ENCODE measurements at regions not wholly inside any gene's neighbourhood (a gene's known extent, or its start where the extent isn't known, plus 50 kb on each side); places are given as distances from the start of the nearest gene placed in this dataset.
"Not testable (repeated sequence)": the region's sequence is repeated elsewhere in the genome, so short reads cannot be mapped to it uniquely, and the experiment has no call there.

DNA sequence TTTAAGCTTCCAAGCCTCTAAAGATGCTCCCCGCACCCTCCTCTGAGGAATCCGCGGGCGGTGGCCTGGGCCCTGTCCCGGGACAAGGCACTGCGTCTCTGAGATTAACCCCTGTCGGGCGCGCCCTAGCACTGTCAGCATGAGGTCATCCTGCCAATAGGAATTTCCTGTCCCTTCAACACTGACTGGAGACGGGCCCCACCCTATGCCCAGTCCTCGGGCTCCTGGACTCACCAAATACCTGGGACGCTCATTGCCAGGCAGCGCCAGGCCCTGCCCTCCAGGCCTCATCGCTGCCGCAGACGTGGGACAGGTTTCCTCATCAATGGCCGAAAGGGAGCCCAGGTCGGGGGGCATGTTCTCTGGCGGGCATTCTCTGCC is 67.6 kb upstream of the SH3GL3 start:
- H3K9ac ChIP-seq (ENCODE audit: low read length): no peak overlapping the region
- H3K27me3 ChIP-seq (ENCODE audit: control insufficient read depth, insufficient read depth, low read length): peaks cover 12% of the 10 kb centered on the region
- no peak overlapping the region for H3K4me3 ChIP-seq (ENCODE audit: low read length)

DNA sequence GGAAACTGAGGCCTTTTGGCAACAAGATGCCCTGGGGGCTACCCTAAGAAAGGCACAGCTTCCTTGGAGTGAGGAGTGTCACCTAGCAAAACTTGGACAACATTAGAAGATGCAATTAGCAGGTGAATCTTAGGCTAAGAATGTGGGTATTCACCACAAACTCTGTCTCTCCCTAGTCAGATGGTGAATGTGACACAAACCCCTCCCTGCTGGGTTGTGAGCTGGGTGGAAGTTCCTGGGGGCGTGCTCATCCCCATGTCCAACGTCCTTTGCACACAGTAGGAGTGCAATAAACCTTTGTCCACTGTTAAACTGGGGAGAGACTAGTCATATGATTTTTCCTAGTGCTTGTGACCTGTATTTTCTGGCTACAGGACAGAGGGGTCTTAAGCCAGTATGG is 67.1 kb upstream of the SH3GL3 start:
- Histone ChIP-seq H3K4me1 (ENCODE audit: control insufficient read depth, insufficient read depth, low read length) (no peaks in the 10 kb centered on the region), H3K27ac (ENCODE audit: low read depth, low read length) (no peak overlapping the region), H3K9ac (ENCODE audit: low read length) (no peak overlapping the region), H3K36me3 (ENCODE audit: control insufficient read depth, insufficient read depth, low read length) (no peaks in the 10 kb centered on the region), H3K27me3 (ENCODE audit: control insufficient read depth, insufficient read depth, low read length) (peaks cover 12% of the 10 kb centered on the region), H3K4me3 (ENCODE audit: low read length) (no peak overlapping the region)

More for the DNA sequence above, 67.6 kb upstream of the SH3GL3 start:
- Histone ChIP-seq H3K4me1 (ENCODE audit: control insufficient read depth, insufficient read depth, low read length) (no peaks in the 10 kb centered on the region), H3K36me3 (ENCODE audit: control insufficient read depth, insufficient read depth, low read length) (no peaks in the 10 kb centered on the region), H3K27ac (ENCODE audit: low read depth, low read length) (no peak overlapping the region)

DNA sequence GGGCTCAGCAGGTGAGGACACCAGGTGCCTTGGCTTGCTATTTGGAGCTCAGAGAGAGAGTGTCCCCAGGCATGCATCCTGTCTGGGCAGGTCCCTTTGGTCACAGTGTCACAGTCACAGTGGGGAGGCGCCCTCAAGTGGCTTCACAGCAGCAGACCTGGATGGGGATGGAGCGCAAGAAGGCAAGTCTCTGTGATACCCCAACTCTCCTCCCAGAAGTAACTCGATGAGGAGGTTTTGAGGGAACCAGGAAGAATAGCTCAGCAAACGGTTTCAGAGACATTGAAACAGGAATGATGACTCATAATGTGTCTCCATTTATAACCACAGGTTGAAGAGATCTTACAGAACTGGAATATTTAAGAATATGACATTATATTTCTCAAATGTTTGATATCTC is 66.5 kb upstream of the SH3GL3 start:
- peaks cover 12% of the 10 kb centered on the region for H3K27me3 ChIP-seq (ENCODE audit: control insufficient read depth, insufficient read depth, low read length)
- no peak overlapping the region for H3K27ac ChIP-seq (ENCODE audit: low read depth, low read length)
- no peaks in the 10 kb centered on the region for H3K4me1 ChIP-seq (ENCODE audit: control insufficient read depth, insufficient read depth, low read length)
- no peak overlapping the region for H3K9ac ChIP-seq (ENCODE audit: low read length)
- H3K4me3 ChIP-seq (ENCODE audit: low read length): no peak overlapping the region
- no peaks in the 10 kb centered on the region for H3K36me3 ChIP-seq (ENCODE audit: control insufficient read depth, insufficient read depth, low read length)

DNA sequence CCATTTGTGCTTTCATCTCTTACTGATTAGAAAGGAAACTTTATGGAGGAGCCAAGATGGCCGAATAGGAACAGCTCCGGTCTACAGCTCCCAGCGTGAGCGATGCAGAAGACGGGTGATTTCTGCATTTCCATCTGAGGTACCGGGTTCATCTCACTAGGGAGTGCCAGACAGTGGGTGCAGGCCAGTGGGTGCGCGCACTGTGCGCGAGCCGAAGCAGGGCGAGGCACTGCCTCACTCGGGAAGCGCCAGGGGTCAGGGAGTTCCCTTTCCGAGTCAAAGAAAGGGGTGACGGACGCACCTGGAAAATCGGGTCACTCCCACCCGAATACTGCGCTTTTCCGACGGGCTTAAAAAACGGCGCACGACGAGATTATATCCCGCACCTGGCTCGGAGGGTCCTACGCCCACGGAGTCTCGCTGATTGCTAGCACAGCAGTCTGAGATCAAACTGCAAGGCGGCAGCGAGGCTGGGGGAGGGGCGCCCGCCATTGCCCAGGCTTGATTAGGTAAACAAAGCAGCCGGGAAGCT is 63.5 kb upstream of the SH3GL3 start:
- H3K4me1 ChIP-seq (ENCODE audit: control insufficient read depth, insufficient read depth, low read length); H3K9ac ChIP-seq (ENCODE audit: low read length); H3K27ac ChIP-seq (ENCODE audit: low read depth, low read length); H3K36me3 ChIP-seq (ENCODE audit: control insufficient read depth, insufficient read depth, low read length); H3K4me3 ChIP-seq (ENCODE audit: low read length); H3K27me3 ChIP-seq (ENCODE audit: control insufficient read depth, insufficient read depth, low read length): not testable (repeated sequence)

DNA sequence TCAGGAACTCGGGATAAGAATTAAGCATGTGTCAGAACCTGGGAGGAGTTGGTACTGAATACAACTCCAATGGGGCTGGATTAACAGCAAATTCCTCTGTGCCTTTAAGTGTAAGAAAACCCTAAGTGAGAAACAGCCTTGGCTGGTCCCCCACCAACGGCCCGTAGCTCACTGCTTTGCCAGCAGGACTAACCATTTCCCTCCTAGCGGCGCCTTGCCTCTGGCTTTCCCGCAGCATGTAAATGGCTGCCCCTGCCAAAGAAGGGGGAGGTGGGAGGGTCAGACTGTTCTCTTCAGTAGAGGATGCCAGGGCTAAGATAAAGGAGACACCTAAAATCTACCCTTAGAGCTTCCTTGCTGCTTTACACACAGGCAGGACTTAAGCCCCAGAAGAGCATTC is 51.0 kb upstream of the SH3GL3 start:
- no peak overlapping the region for H3K4me3 ChIP-seq (ENCODE audit: low read length)
- no peaks in the 10 kb centered on the region for H3K27me3 ChIP-seq (ENCODE audit: control insufficient read depth, insufficient read depth, low read length)
- H3K36me3 ChIP-seq (ENCODE audit: control insufficient read depth, insufficient read depth, low read length): no peaks in the 10 kb centered on the region
- H3K9ac ChIP-seq (ENCODE audit: low read length): no peak overlapping the region
- H3K4me1 ChIP-seq (ENCODE audit: control insufficient read depth, insufficient read depth, low read length): no peaks in the 10 kb centered on the region
- H3K27ac ChIP-seq (ENCODE audit: low read depth, low read length): no peak overlapping the region
